ENCODE measurements at regions not wholly inside any gene's neighbourhood (a gene's known extent, or its start where the extent isn't known, plus 50 kb on each side); places are given as distances from the start of the nearest gene placed in this dataset.

DNA sequence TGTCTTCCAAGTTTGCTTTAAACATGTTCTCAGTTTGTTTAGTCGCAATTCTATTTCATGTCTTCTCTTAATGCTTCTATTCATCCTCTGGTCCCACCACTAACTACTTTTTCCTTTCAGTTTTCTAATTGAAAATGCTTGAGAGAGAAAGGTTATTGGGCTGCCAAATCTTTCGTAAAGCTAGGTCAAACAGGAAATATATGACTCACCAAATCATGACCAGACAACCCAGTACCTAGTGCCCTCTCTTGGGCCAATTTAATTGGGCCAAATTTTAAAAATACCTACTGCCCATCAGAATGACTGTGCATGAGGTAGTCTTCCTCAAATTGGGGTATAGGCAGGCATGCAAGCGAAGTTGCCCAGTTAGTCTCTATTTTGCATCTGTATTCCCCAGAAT lies 295.4 kb upstream of the PBX1 start:
- Histone ChIP-seq H2BK120ac (ENCODE audit: low read depth, low read length) (no peak overlapping the region), H4K5ac (ENCODE audit: low read depth, low read length) (no peak overlapping the region), H4K8ac (ENCODE audit: low read depth in 2 of 2, low read length in 2 of 2) (no peak overlapping the region), H3K56ac (ENCODE audit: extremely low read depth, insufficient read depth, low read length) (no peak overlapping the region), H3K27ac (ENCODE audit: insufficient read depth, low read length) (no peak overlapping the region), H3K79me1 (ENCODE audit: low read depth in 1 of 2, low read length in 2 of 2) (no peaks in the 10 kb centered on the region), H2AK5ac (ENCODE audit: low read depth, low read length) (no peak overlapping the region), H3K9me3 (ENCODE audit: control insufficient read depth, insufficient read depth, low read length) (no peaks in the 10 kb centered on the region), H3K23ac (ENCODE audit: low read depth, low read length) (no peak overlapping the region), H3K36me3 (ENCODE audit: control insufficient read depth, insufficient read depth, low read length) (no peaks in the 10 kb centered on the region), H3K4ac (ENCODE audit: low read depth, low read length) (no peak overlapping the region), H3K14ac (replicated peaks; ENCODE audit: low read depth, low read length) (no peak overlapping the region), H2BK5ac (ENCODE audit: low read depth, low read length, poor library complexity, severe bottlenecking) (no peak overlapping the region), H3K4me2 (ENCODE audit: low read depth, low read length) (no peak overlapping the region), H3K4me3 (ENCODE audit: insufficient read depth, low read depth, low read length) (no peak overlapping the region), H3K27me3 (ENCODE audit: control insufficient read depth, insufficient read depth, low read length) (no peaks in the 10 kb centered on the region), H3K9ac (ENCODE audit: low read depth, low read length) (no peak overlapping the region), H4K91ac (ENCODE audit: insufficient read depth, low read depth, low read length) (no peak overlapping the region), H3K9me1 (ENCODE audit: insufficient read depth, low read length) (no peaks in the 10 kb centered on the region), H2AFZ (replicated peaks; ENCODE audit: low read length, poor library complexity) (no peak overlapping the region), H2BK20ac (ENCODE audit: low read depth, low read length) (no peak overlapping the region), H3K18ac (ENCODE audit: low read depth, low read length) (no peak overlapping the region), H4K20me1 (ENCODE audit: insufficient read depth, low read length) (no peaks in the 10 kb centered on the region), H2BK15ac (ENCODE audit: low read depth, low read length) (no peak overlapping the region), H3K4me1 (ENCODE audit: control insufficient read depth, insufficient read depth, low read length) (no peaks in the 10 kb centered on the region), H2AK9ac (replicated peaks; ENCODE audit: low read depth, low read length, poor library complexity) (no peak overlapping the region)
- ATAC-seq (ENCODE audit: low read depth): no peak
- intact Hi-C loops (cut with micrococcal nuclease) (no loop called here), dilution Hi-C loops (cut with HindIII; ENCODE audit: low sequenced_read_pairs, unreplicated experiment) (no loop called here), in situ Hi-C loops (cut with MboI; ENCODE audit: low sequenced_read_pairs) (no loop called here)
- ChIA-PET POLR2A (ENCODE audit: unreplicated experiment) (no interaction called here), CTCF (interaction anchor here (0.5 kb wide), 1 partner anchor 11 kb away, joined by 6 read pairs; no protein-coding TSS in a partner anchor)
- DNase-seq: no peak
- no TSS peak for BruUV-seq (replicated peaks)
- WGBS, 2 experiments (ENCODE audit: extremely low coverage in 2 of 2, insufficient read length in 1 of 2): no CpG with 5 or more reads among the region's 3 CpGs
- no peak for TF ChIP-seq RCOR1 (IDR thresholded peaks at IDR 0.05; ENCODE audit: insufficient replicate concordance, low read length)
- TF ChIP-seq CEBPB (IDR thresholded peaks at IDR 0.05; ENCODE audit: low read depth, low read length): no peak
- no peak for TF ChIP-seq FOS (IDR thresholded peaks at IDR 0.05; ENCODE audit: low read depth, low read length)
- TF ChIP-seq, protein P1, sequence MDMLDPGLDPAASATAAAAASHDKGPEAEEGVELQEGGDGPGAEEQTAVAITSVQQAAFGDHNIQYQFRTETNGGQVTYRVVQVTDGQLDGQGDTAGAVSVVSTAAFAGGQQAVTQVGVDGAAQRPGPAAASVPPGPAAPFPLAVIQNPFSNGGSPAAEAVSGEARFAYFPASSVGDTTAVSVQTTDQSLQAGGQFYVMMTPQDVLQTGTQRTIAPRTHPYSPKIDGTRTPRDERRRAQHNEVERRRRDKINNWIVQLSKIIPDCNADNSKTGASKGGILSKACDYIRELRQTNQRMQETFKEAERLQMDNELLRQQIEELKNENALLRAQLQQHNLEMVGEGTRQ (IDR thresholded peaks at IDR 0.05; ENCODE audit: low read depth, low read length): no peak
- no peak for TF ChIP-seq MXI1 (IDR thresholded peaks at IDR 0.05; ENCODE audit: borderline replicate concordance, low read depth, low read length)
- no peak for TF ChIP-seq RFX5 (IDR thresholded peaks at IDR 0.05; ENCODE audit: low read depth, low read length)
- no peak for TF ChIP-seq MAZ (IDR thresholded peaks at IDR 0.05; ENCODE audit: borderline replicate concordance, low read depth, low read length)
- no peak for TF ChIP-seq POLR2A (IDR thresholded peaks at IDR 0.05; ENCODE audit: low read depth, low read length)
- TF ChIP-seq RAD21 (IDR thresholded peaks at IDR 0.05; ENCODE audit: low read length): no peak
- TF ChIP-seq CHD1 (IDR thresholded peaks at IDR 0.05; ENCODE audit: low read depth, low read length): no peak
- no peak for TF ChIP-seq BHLHE40 (IDR thresholded peaks at IDR 0.05; ENCODE audit: low read depth, low read length)
- TF ChIP-seq MAFK (IDR thresholded peaks at IDR 0.05; ENCODE audit: low read depth, low read length): no peak
- no peak for TF ChIP-seq NFE2L2 (IDR thresholded peaks at IDR 0.05; ENCODE audit: low read depth, low read length)

Data from IMR-90 (cell line).